OCI-LY1 (cell line): ENCODE measurements at regions not wholly inside any gene's neighbourhood (a gene's known extent, or its start where the extent isn't known, plus 50 kb on each side); places are given as distances from the start of the nearest gene placed in this dataset.

Source experiments
- H2AFZ ChIP-seq: fragments of 200-600 bp; sonication (generic), shearing (Covaris generic); 2 replicates; pipeline ENCODE4 v1.6.0; 2014; ENCODE audit warnings: antibody characterized with exemption, mild to moderate bottlenecking, low read length
- H3F3A ChIP-seq: fragments of 200-600 bp; sonication (generic), shearing (Covaris generic); 2 replicates; pipeline ENCODE4 v1.6.0; 2014; ENCODE audit warnings: mild to moderate bottlenecking, antibody characterized with exemption, low read length, moderate library complexity; ENCODE audit not compliant: insufficient read depth
- H3K27ac ChIP-seq: fragments of 200-600 bp; sonication (generic); 2 replicates; pipeline ENCODE4 v1.5.1; 2014; ENCODE audit warnings: low read length, mixed run types, mild to moderate bottlenecking, low read depth; ENCODE audit not compliant: poor library complexity, severe bottlenecking
- H3K27me3 ChIP-seq: fragments of 200-600 bp; sonication (generic); 2 replicates; pipeline ENCODE4 v1.6.0; 2014; ENCODE audit warnings: antibody characterized with exemption, mild to moderate bottlenecking, low read length, moderate library complexity; ENCODE audit not compliant: insufficient read depth
- H3K36me3 ChIP-seq: fragments of 200-600 bp; sonication (generic); 2 replicates; pipeline ENCODE4 v1.6.1; 2014; ENCODE audit warnings: mild to moderate bottlenecking, antibody characterized with exemption, low read length, moderate library complexity, mixed read lengths; ENCODE audit not compliant: insufficient read depth
- H3K4me1 ChIP-seq: fragments of 200-600 bp; sonication (generic); 2 replicates; pipeline ENCODE4 v1.5.1; 2014; ENCODE audit warnings: mild to moderate bottlenecking, low read length, moderate library complexity; ENCODE audit not compliant: insufficient read depth, severe bottlenecking
- H3K4me2 ChIP-seq: fragments of 200-600 bp; sonication (generic), shearing (Covaris generic); 2 replicates; pipeline ENCODE4 v1.6.1; 2014; ENCODE audit warnings: low read length
- H3K4me3 ChIP-seq: fragments of 200-600 bp; sonication (generic); 2 replicates; pipeline ENCODE4 v1.5.1; 2014; ENCODE audit warnings: low read length, low read depth, mild to moderate bottlenecking, mixed read lengths; ENCODE audit not compliant: poor library complexity, severe bottlenecking
- H3K79me2 ChIP-seq: fragments of 200-600 bp; shearing (Covaris generic); 2 replicates; pipeline ENCODE4 v1.6.1; 2016; ENCODE audit warnings: mixed run types, low read length, mixed read lengths; ENCODE audit not compliant: insufficient read depth
- H3K9ac ChIP-seq: fragments of 200-600 bp; sonication (generic), shearing (Covaris generic); 2 replicates; pipeline ENCODE4 v1.6.1; 2014; ENCODE audit warnings: mild to moderate bottlenecking, low read length, mixed read lengths
- H3K9me2 ChIP-seq: fragments of 200-600 bp; sonication (generic), shearing (Covaris generic); 2 replicates; pipeline ENCODE4 v1.6.1; 2014; ENCODE audit warnings: low read depth, mild to moderate bottlenecking, low read length, mixed read lengths
- H3K9me3 ChIP-seq: fragments of 200-600 bp; shearing (Covaris generic); 2 replicates; pipeline ENCODE4 v1.6.1; 2014; ENCODE audit warnings: low read length, mixed read lengths
- H4K20me1 ChIP-seq: fragments of 200-600 bp; sonication (generic), shearing (Covaris generic); 2 replicates; pipeline ENCODE4 v1.6.0; 2016; ENCODE audit warnings: mild to moderate bottlenecking, low read length; ENCODE audit not compliant: insufficient read depth
- EZH2 ChIP-seq: fragments of 200-600 bp; sonication (generic), shearing (Covaris generic); IDR thresholded peaks from 2 replicates; pipeline ENCODE4 v1.8.0; 2017; ENCODE audit warnings: borderline replicate concordance, mixed run types, mild to moderate bottlenecking, antibody characterized with exemption, low read length, moderate library complexity, mixed read lengths
- TF ChIP-seq, protein P1 (sequence below): fragments of 200-600 bp; sonication (generic), shearing (Covaris generic); IDR thresholded peaks from 2 replicates; pipeline ENCODE4 v1.5.1; 2017; ENCODE audit warnings: mild to moderate bottlenecking, antibody characterized with exemption, low read length, moderate library complexity, mixed read lengths

DNA sequence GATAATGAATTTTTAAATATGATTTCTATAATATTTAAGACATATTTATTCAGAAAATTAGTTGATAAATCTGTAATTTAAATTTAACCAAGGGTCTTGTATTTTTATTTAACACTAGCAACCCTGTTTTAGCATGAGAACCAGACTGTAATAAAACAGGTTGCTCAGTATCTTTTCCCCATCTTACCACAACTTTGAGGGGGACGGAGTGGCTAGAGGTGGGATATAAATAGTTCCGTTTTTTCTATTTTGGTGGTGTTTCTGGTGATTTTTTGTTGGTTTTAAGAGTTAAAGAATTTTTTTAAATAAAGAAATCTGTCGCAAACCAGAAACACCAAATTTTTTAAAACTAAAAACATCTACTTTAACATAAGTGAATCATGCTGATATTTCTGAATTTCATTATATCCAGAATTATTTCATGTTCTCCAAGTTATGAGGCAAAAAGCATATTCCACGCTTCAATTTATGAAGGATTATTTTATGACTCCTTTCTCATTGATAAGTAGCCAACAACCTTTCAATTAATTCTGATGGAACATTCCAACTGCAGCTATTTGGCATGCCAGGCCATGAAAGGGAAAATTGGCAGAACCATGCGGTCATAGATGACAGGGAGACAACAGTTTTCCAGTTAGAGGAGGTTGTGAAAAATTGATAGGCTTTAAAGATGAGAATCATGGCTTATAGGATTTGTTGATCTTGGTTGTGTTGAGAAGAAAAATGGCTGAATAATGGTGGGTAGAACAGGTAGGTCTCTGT lies 151.9 kb upstream of the CARMIL1 start:
- H3F3A ChIP-seq, result no peaks in the 10 kb centered on the region
- H3K9ac ChIP-seq, result no peak overlapping the region
- H3K36me3 ChIP-seq, result no peaks in the 10 kb centered on the region; the same call in 1 of the 2 replicates
- no peak for TF ChIP-seq EZH2
- TF ChIP-seq, protein P1, sequence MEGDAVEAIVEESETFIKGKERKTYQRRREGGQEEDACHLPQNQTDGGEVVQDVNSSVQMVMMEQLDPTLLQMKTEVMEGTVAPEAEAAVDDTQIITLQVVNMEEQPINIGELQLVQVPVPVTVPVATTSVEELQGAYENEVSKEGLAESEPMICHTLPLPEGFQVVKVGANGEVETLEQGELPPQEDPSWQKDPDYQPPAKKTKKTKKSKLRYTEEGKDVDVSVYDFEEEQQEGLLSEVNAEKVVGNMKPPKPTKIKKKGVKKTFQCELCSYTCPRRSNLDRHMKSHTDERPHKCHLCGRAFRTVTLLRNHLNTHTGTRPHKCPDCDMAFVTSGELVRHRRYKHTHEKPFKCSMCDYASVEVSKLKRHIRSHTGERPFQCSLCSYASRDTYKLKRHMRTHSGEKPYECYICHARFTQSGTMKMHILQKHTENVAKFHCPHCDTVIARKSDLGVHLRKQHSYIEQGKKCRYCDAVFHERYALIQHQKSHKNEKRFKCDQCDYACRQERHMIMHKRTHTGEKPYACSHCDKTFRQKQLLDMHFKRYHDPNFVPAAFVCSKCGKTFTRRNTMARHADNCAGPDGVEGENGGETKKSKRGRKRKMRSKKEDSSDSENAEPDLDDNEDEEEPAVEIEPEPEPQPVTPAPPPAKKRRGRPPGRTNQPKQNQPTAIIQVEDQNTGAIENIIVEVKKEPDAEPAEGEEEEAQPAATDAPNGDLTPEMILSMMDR, result no peak
- H2AFZ ChIP-seq, result no peak overlapping the region
- no peaks in the 10 kb centered on the region for H3K9me2 ChIP-seq
- H3K27ac ChIP-seq, result no peak overlapping the region
- H3K4me1 ChIP-seq, result no peaks in the 10 kb centered on the region
- no peaks in the 10 kb centered on the region for H3K79me2 ChIP-seq
- H3K4me2 ChIP-seq, result no peak overlapping the region
- H3K4me3 ChIP-seq, result no peak overlapping the region
- H4K20me1 ChIP-seq, result no peaks in the 10 kb centered on the region
- no peaks in the 10 kb centered on the region for H3K27me3 ChIP-seq
- no peaks in the 10 kb centered on the region for H3K9me3 ChIP-seq

DNA sequence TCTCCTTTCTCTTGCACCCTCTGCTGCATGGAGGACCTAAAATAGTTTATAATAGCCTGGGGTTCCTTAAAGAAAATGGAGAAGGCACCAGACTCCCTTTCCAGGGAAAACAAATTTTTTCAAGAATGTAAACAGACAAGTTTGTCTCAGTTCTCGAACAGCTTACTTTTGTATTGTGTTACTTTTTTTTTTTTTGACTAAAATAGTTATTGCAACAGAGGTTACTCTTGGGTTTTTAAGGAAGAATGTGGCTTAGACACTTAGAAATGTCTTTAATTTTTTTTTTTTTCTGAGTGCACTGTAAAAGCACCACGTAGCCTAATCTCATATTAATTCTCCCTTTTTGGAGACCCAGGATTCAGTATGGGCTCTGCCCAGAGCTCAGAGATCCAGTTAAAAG lies 148.7 kb upstream of the CARMIL1 start:
- H3F3A ChIP-seq, result no peaks in the 10 kb centered on the region
- no peak overlapping the region for H3K27ac ChIP-seq
- no peaks in the 10 kb centered on the region for H3K79me2 ChIP-seq
- H2AFZ ChIP-seq, result no peak overlapping the region
- H3K4me1 ChIP-seq, result no peaks in the 10 kb centered on the region
- no peak overlapping the region for H3K4me3 ChIP-seq
- H4K20me1 ChIP-seq, result no peaks in the 10 kb centered on the region
- H3K9me2 ChIP-seq, result no peaks in the 10 kb centered on the region
- no peak overlapping the region for H3K4me2 ChIP-seq
- no peaks in the 10 kb centered on the region; the same call in 1 of the 2 replicates for H3K36me3 ChIP-seq
- peaks cover 14% of the 10 kb centered on the region for H3K9me3 ChIP-seq
- TF ChIP-seq, protein P1, result no peak
- no peak for TF ChIP-seq EZH2
- no peak overlapping the region for H3K9ac ChIP-seq
- no peaks in the 10 kb centered on the region for H3K27me3 ChIP-seq

DNA sequence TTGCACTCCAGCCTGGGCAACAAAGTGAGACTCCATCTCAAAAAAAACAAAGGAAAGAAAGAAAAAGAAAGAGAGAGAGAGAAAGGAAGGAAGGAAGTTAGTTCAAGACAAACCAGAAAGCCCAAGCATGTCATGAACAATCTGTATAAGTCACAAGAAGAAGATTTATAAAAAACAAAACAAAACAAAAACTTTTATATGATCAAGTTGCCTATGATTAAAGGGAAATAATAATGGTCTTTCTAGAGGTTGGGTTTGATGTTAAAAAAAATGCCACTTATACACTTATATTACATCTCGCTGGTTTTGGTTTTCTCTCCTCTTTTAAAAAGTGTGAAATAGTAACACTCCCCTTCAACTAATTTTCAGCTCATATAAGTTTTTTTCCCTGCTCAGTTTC lies 146.2 kb upstream of the CARMIL1 start:
- no peak overlapping the region for H3K27ac ChIP-seq
- peaks cover 14% of the 10 kb centered on the region for H3K9me3 ChIP-seq
- H2AFZ ChIP-seq, result no peak overlapping the region
- TF ChIP-seq, protein P1, result no peak
- no peak for TF ChIP-seq EZH2
- no peak overlapping the region for H3K4me2 ChIP-seq
- H3K36me3 ChIP-seq, result 0 out of 2 replicates have a peak, but pooled peaks cover 5% of the 10 kb centered on the region
- no peaks in the 10 kb centered on the region for H3K27me3 ChIP-seq
- no peak overlapping the region for H3K9ac ChIP-seq
- H3K4me3 ChIP-seq, result no peak overlapping the region
- H4K20me1 ChIP-seq, result no peaks in the 10 kb centered on the region
- peaks cover 20% of the 10 kb centered on the region for H3K4me1 ChIP-seq
- no peaks in the 10 kb centered on the region for H3K9me2 ChIP-seq
- no peaks in the 10 kb centered on the region for H3F3A ChIP-seq
- H3K79me2 ChIP-seq, result no peaks in the 10 kb centered on the region
